GM10266 (cell line): ENCODE measurements at regions not wholly inside any gene's neighbourhood (a gene's known extent, or its start where the extent isn't known, plus 50 kb on each side); places are given as distances from the start of the nearest gene placed in this dataset.

Experiments
- DNase-seq: peaks from one replicate; pipeline ENCODE4 v3.0.0; 2012; ENCODE audit errors: extremely low spot score
- CTCF ChIP-seq: IDR thresholded peaks from 2 replicates; pipeline ENCODE4 v1.5.1; 2012; ENCODE audit warnings: mild to moderate bottlenecking, low read depth; ENCODE audit not compliant: control insufficient read depth, insufficient read depth; ENCODE audit errors: missing control alignments

- DNase-seq = no peak
- TF ChIP-seq CTCF = no peak
These were observed 188.5 kb downstream of the ANAPC1 start for GRCh38 chr2:111695441-111696007.

GRCh38 chr2:111696226-111696625 lies 187.8 kb downstream of the ANAPC1 start:
- TF ChIP-seq CTCF = no peak
- DNase-seq = no peak

- DNase-seq = no peak
- no peak for TF ChIP-seq CTCF
These were observed 186.4 kb downstream of the ANAPC1 start for GRCh38 chr2:111697560-111697959.

GRCh38 chr2:111698089-111698488 lies 185.9 kb downstream of the ANAPC1 start:
- no peak for TF ChIP-seq CTCF
- no peak for DNase-seq

- TF ChIP-seq CTCF = no peak
- no peak for DNase-seq
These were observed 185.0 kb downstream of the ANAPC1 start for GRCh38 chr2:111698743-111699554.

GRCh38 chr2:111701266-111701665 lies 182.7 kb downstream of the ANAPC1 start:
- TF ChIP-seq CTCF = no peak
- no peak for DNase-seq

- no peak for DNase-seq
- TF ChIP-seq CTCF = no peak
These were observed 182.2 kb downstream of the ANAPC1 start for GRCh38 chr2:111701798-111702118.
